D721Med (cell line): ENCODE measurements at regions not wholly inside any gene's neighbourhood (a gene's known extent, or its start where the extent isn't known, plus 50 kb on each side); places are given as distances from the start of the nearest gene placed in this dataset.

Source experiments
- DNase-seq: peaks from one replicate; pipeline ENCODE4 v3.0.0; 2011; ENCODE audit warnings: low spot score; ENCODE audit not compliant: insufficient read length
- FAIRE-seq: peaks from 2 replicates; lab custom pipeline; 2011; peaks lifted over from hg19 to GRCh38; lab: Jason Lieb, UNC
- CTCF ChIP-seq: IDR thresholded peaks from 2 replicates; pipeline ENCODE4 v1.5.1; 2012; ENCODE audit warnings: mild to moderate bottlenecking, control low read depth; ENCODE audit not compliant: insufficient read depth; ENCODE audit errors: missing control alignments

DNA sequence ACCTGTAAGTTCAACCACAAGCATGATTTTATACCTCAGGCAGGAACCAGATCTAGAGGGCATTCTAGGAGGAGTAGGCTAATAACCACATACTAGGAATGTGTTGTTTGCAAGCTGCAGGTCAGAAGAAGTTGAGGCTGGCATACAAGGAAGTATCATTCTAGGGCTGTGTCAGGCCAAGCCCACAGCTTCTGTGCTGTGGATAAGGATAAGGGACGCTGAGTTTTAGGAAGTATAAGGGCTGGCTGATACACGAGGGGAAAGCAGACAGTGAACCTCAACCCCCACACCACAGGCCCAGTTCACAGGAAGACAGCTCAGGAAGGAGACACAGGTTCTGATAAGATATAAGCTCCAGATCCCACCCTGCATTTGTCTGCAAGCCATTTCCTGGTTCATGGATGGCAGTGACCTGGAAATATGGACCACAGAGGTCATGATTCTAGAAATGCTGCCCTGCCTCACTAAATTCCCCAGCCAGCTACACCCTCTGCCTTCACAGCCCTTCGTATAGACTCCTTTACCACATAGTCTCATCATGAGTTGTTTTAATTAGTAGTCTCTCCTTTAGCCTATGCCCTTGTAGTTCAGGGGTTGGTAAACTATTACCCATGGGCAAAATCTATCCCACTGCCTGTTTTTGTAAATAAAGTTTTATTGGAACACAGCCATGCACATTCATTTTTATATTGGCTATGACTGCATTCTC lies 260.7 kb downstream of the OPA1 start:
- DNase-seq (no peak), FAIRE-seq (no peak)
- TF ChIP-seq CTCF: no peak

DNA sequence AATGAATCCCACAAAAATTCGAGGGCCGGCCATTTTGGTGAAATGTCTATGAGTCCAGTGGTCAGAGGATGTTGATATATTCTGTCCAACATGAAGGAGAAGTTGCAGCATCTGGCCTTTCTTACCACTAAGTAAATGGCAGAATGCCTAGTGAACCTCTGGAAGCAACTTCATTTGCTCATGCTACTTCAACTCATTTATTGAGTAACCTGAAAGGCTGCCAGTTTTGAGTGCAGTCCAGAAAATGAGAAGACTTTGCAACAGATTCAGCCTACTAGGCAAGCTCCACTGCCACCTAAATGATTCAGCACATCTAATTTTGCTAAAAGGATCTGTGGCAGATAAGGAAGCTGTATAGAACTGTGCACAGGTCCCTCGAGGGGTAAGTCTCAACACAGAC lies 265.0 kb downstream of the OPA1 start:
- FAIRE-seq: no peak
- no peak for TF ChIP-seq CTCF
- DNase-seq: no peak

DNA sequence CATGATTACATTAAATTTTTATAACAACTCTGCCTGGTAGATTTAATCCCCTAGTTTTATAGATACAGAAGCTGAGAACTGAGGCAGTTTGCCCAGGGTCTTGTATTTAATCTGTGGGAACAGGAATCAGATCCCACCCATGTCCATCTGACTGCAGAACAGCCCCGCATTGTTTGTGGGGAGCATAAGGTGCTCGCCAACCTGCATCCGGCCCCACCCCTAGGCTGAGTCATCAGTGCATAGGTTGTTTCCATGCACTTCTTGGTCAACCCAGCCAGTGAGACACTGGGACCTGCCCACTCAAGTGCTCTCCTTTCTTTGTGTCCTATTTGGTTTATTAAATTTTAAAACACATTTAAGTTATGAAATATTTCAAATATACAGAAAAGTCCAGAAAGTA lies 266.2 kb downstream of the OPA1 start:
- no peak for DNase-seq
- no peak for FAIRE-seq
- TF ChIP-seq CTCF: no peak

- FAIRE-seq (no peak), DNase-seq (no peak)
These were observed 268.0 kb downstream of the OPA1 start for GRCh38 chr3:193861012-193861411.

GRCh38 chr3:193862843-193863242 lies 269.8 kb downstream of the OPA1 start:
- FAIRE-seq (no peak), DNase-seq (no peak)
- no peak for TF ChIP-seq CTCF

More at GRCh38 chr3:193861012-193861411, 268.0 kb downstream of the OPA1 start:
- TF ChIP-seq CTCF: no peak

- FAIRE-seq (no peak), DNase-seq (no peak)
- TF ChIP-seq CTCF: no peak
These were observed 270.8 kb downstream of the OPA1 start for GRCh38 chr3:193863657-193864357.

DNA sequence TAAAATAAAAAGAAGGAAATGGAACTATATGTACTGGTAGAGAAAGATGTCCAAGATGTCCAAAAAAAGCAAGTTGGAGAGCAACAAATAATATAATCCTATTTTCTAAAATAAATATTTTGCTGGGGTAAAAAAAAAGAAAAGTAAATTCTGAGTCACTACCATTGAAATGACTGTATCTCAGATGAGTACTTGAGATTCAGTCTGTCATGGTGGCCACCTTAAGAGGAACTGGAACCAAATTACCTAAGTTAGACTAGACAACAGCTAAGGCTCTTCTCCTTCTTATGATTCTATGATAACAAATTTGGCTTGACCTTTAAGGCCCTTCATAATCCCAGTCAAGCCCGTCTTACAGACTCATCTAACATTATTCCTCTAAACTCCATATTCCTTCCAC lies 270.6 kb upstream of the HES1 start:
- no peak for TF ChIP-seq CTCF
- no peak for FAIRE-seq
- no peak for DNase-seq
